Fibroblast of the aortic adventitia (primary cell): ENCODE measurements at regions not wholly inside any gene's neighbourhood (a gene's known extent, or its start where the extent isn't known, plus 50 kb on each side); places are given as distances from the start of the nearest gene placed in this dataset.

ENCODE experiments used
- DNase-seq: peaks from one replicate; pipeline ENCODE4 v3.0.0-alpha.2; 2010; ENCODE audit warnings: low read depth
- H3K4me3 ChIP-seq: 2 replicates; pipeline ENCODE4 v1.5.1; 2011; ENCODE audit warnings: low read depth, mild to moderate bottlenecking, control low read depth, low read length, moderate library complexity
- CTCF ChIP-seq: IDR thresholded peaks from 2 replicates; pipeline ENCODE4 v1.5.1; 2011; ENCODE audit warnings: mild to moderate bottlenecking, low read length, control low read depth, inconsistent platforms; ENCODE audit not compliant: insufficient read depth

GRCh38 chr4:1556541-1557220, 127.4 kb downstream of the FAM53A start:
- DNase-seq: no peak
- no peak overlapping the region for H3K4me3 ChIP-seq
- no peak for TF ChIP-seq CTCF

GRCh38 chr4:1554876-1555265, 129.2 kb downstream of the FAM53A start:
- H3K4me3 ChIP-seq: no peak overlapping the region
- no peak for TF ChIP-seq CTCF
- DNase-seq: no peak

- TF ChIP-seq CTCF: no peak
- no peak for DNase-seq
- H3K4me3 ChIP-seq: no peak overlapping the region
Measured at GRCh38 chr4:1554246-1554875, 129.8 kb downstream of the FAM53A start.

GRCh38 chr4:1553365-1553764, 130.7 kb downstream of the FAM53A start:
- DNase-seq: no peak
- no peak overlapping the region for H3K4me3 ChIP-seq
- TF ChIP-seq CTCF: no peak

- DNase-seq: no peak
- no peak for TF ChIP-seq CTCF
- H3K4me3 ChIP-seq: no peak overlapping the region
Measured at GRCh38 chr4:1552451-1552850, 131.7 kb downstream of the FAM53A start.

- no peak overlapping the region for H3K4me3 ChIP-seq
- DNase-seq: no peak
- TF ChIP-seq CTCF: no peak
Measured at GRCh38 chr4:1551211-1551610, 132.9 kb downstream of the FAM53A start.
